Fibroblast of mammary gland (primary cell): ENCODE measurements at regions not wholly inside any gene's neighbourhood (a gene's known extent, or its start where the extent isn't known, plus 50 kb on each side); places are given as distances from the start of the nearest gene placed in this dataset.

ENCODE experiments used
- DNase-seq: peaks from one replicate; pipeline ENCODE4 v3.0.0-alpha.2; 2010; ENCODE audit warnings: low read depth
- H3K4me3 ChIP-seq: 2 replicates; pipeline ENCODE4 v1.5.1; 2011; ENCODE audit warnings: low read depth, mild to moderate bottlenecking, low read length, moderate library complexity; ENCODE audit not compliant: control insufficient read depth
- CTCF ChIP-seq: conservative IDR thresholded peaks from 2 replicates; pipeline ENCODE4 v1.5.1; 2011; ENCODE audit warnings: low read depth, low read length, inconsistent platforms; ENCODE audit not compliant: control insufficient read depth, insufficient read depth

GRCh38 chr7:106488465-106488864 is 172.5 kb downstream of the CCDC71L start:
- TF ChIP-seq CTCF: no peak

GRCh38 chr7:106487892-106488291 is 173.1 kb downstream of the CCDC71L start:
- no peak for DNase-seq
- H3K4me3 ChIP-seq: no peak overlapping the region
- no peak for TF ChIP-seq CTCF

More at GRCh38 chr7:106488465-106488864, 172.5 kb downstream of the CCDC71L start:
- H3K4me3 ChIP-seq: no peak overlapping the region
- no peak for DNase-seq

- no peak overlapping the region for H3K4me3 ChIP-seq
- peak; percentile 70 for DNase-seq
- no peak for TF ChIP-seq CTCF
Measured at GRCh38 chr7:106486331-106486730, 174.6 kb downstream of the CCDC71L start.

- TF ChIP-seq CTCF: no peak
- DNase-seq: peak; percentile 31
- no peak overlapping the region for H3K4me3 ChIP-seq
Measured at GRCh38 chr7:106485919-106486318, 175.0 kb downstream of the CCDC71L start.

- peak; percentile 92 for DNase-seq
- TF ChIP-seq CTCF: no peak
- H3K4me3 ChIP-seq: no peak overlapping the region
Measured at GRCh38 chr7:106485031-106485551, 175.9 kb downstream of the CCDC71L start.

GRCh38 chr7:106484562-106484961 is 176.4 kb downstream of the CCDC71L start:
- peak; percentile 65 for DNase-seq
- TF ChIP-seq CTCF: no peak
- no peak overlapping the region for H3K4me3 ChIP-seq

- TF ChIP-seq CTCF: no peak
- no peak for DNase-seq
- no peak overlapping the region for H3K4me3 ChIP-seq
Measured at GRCh38 chr7:106482091-106482490, 178.9 kb downstream of the CCDC71L start.
